ENCODE measurements at regions not wholly inside any gene's neighbourhood (a gene's known extent, or its start where the extent isn't known, plus 50 kb on each side); places are given as distances from the start of the nearest gene placed in this dataset.

- intact Hi-C loops (cut with micrococcal nuclease): no loop called here
- Mint-ChIP-seq H3K4me3 (no peak overlapping the region), H3K27me3 (no peaks in the 10 kb centered on the region), H3K4me1 (ENCODE audit: low read depth) (no peaks in the 10 kb centered on the region), H3K9me3 (no peaks in the 10 kb centered on the region), H3K36me3 (ENCODE audit: low read depth) (no peaks in the 10 kb centered on the region), H3K27ac (no peak overlapping the region)
These were observed 183.5 kb upstream of the C1QTNF7 start for GRCh38 chr4:15244354-15244753.

- H3K4me1 Mint-ChIP-seq (ENCODE audit: low read depth): no peaks in the 10 kb centered on the region
- intact Hi-C loops (cut with micrococcal nuclease): no loop called here
- no peak overlapping the region for H3K27ac Mint-ChIP-seq
- H3K36me3 Mint-ChIP-seq (ENCODE audit: low read depth): no peaks in the 10 kb centered on the region
- no peaks in the 10 kb centered on the region for H3K9me3 Mint-ChIP-seq
- no peaks in the 10 kb centered on the region for H3K27me3 Mint-ChIP-seq
- H3K4me3 Mint-ChIP-seq: no peak overlapping the region
These were observed 182.8 kb upstream of the C1QTNF7 start for GRCh38 chr4:15245006-15245530.

GRCh38 chr4:15250021-15250441, 177.8 kb upstream of the C1QTNF7 start:
- Mint-ChIP-seq H3K27ac (no peak overlapping the region), H3K4me3 (no peak overlapping the region), H3K27me3 (no peaks in the 10 kb centered on the region), H3K36me3 (ENCODE audit: low read depth) (no peaks in the 10 kb centered on the region), H3K9me3 (no peaks in the 10 kb centered on the region), H3K4me1 (ENCODE audit: low read depth) (peaks cover 10% of the 10 kb centered on the region)
- intact Hi-C loops (cut with micrococcal nuclease): no loop called here

GRCh38 chr4:15253349-15253748, 174.5 kb upstream of the C1QTNF7 start:
- intact Hi-C loops (cut with micrococcal nuclease): no loop called here
- Mint-ChIP-seq H3K36me3 (ENCODE audit: low read depth) (no peaks in the 10 kb centered on the region), H3K4me3 (no peak overlapping the region), H3K9me3 (no peaks in the 10 kb centered on the region), H3K27ac (no peak overlapping the region), H3K4me1 (ENCODE audit: low read depth) (peaks cover 19% of the 10 kb centered on the region), H3K27me3 (no peaks in the 10 kb centered on the region)

- H3K9me3 Mint-ChIP-seq: no peaks in the 10 kb centered on the region
- peak overlapping the region; percentile 47 for H3K27ac Mint-ChIP-seq
These were observed 173.5 kb upstream of the C1QTNF7 start for GRCh38 chr4:15254236-15254880.

GRCh38 chr4:15255537-15255936, 172.3 kb upstream of the C1QTNF7 start:
- H3K27ac Mint-ChIP-seq: no peak overlapping the region
- peaks cover 19% of the 10 kb centered on the region for H3K4me1 Mint-ChIP-seq (ENCODE audit: low read depth)
- no peaks in the 10 kb centered on the region for H3K27me3 Mint-ChIP-seq
- H3K4me3 Mint-ChIP-seq: no peak overlapping the region
- no peaks in the 10 kb centered on the region for H3K36me3 Mint-ChIP-seq (ENCODE audit: low read depth)
- intact Hi-C loops (cut with micrococcal nuclease): no loop called here
- H3K9me3 Mint-ChIP-seq: no peaks in the 10 kb centered on the region

More at GRCh38 chr4:15254236-15254880, 173.5 kb upstream of the C1QTNF7 start:
- peaks cover 19% of the 10 kb centered on the region for H3K4me1 Mint-ChIP-seq (ENCODE audit: low read depth)
- no peaks in the 10 kb centered on the region for H3K27me3 Mint-ChIP-seq
- H3K36me3 Mint-ChIP-seq (ENCODE audit: low read depth): no peaks in the 10 kb centered on the region
- H3K4me3 Mint-ChIP-seq: no peak overlapping the region
- intact Hi-C loops (cut with micrococcal nuclease): no loop called here

- no peaks in the 10 kb centered on the region for H3K27me3 Mint-ChIP-seq
- intact Hi-C loops (cut with micrococcal nuclease): no loop called here
- no peak overlapping the region for H3K27ac Mint-ChIP-seq
- H3K4me3 Mint-ChIP-seq: no peak overlapping the region
- peaks cover 7% of the 10 kb centered on the region for H3K4me1 Mint-ChIP-seq (ENCODE audit: low read depth)
- no peaks in the 10 kb centered on the region for H3K36me3 Mint-ChIP-seq (ENCODE audit: low read depth)
- H3K9me3 Mint-ChIP-seq: peaks cover 9% of the 10 kb centered on the region
These were observed 167.1 kb upstream of the C1QTNF7 start for GRCh38 chr4:15260758-15261157.

GRCh38 chr4:15262396-15262795, 165.4 kb upstream of the C1QTNF7 start:
- Mint-ChIP-seq H3K27ac (no peak overlapping the region), H3K4me3 (no peak overlapping the region), H3K9me3 (peaks cover 25% of the 10 kb centered on the region), H3K4me1 (ENCODE audit: low read depth) (no peaks in the 10 kb centered on the region), H3K36me3 (ENCODE audit: low read depth) (no peaks in the 10 kb centered on the region), H3K27me3 (no peaks in the 10 kb centered on the region)
- intact Hi-C loops (cut with micrococcal nuclease): no loop called here

- H3K27me3 Mint-ChIP-seq: no peaks in the 10 kb centered on the region
- intact Hi-C loops (cut with micrococcal nuclease): no loop called here
- H3K36me3 Mint-ChIP-seq (ENCODE audit: low read depth): no peaks in the 10 kb centered on the region
- no peak overlapping the region for H3K4me3 Mint-ChIP-seq
- peaks cover 69% of the 10 kb centered on the region for H3K9me3 Mint-ChIP-seq
- H3K27ac Mint-ChIP-seq: no peak overlapping the region
- peaks cover 7% of the 10 kb centered on the region for H3K4me1 Mint-ChIP-seq (ENCODE audit: low read depth)
These were observed 157.6 kb upstream of the C1QTNF7 start for GRCh38 chr4:15270201-15270600.

GRCh38 chr4:15286041-15286440, 141.8 kb upstream of the C1QTNF7 start:
- Mint-ChIP-seq H3K36me3 (ENCODE audit: low read depth) (no peaks in the 10 kb centered on the region), H3K27ac (no peak overlapping the region), H3K27me3 (no peaks in the 10 kb centered on the region), H3K4me3 (no peak overlapping the region), H3K9me3 (peaks cover 15% of the 10 kb centered on the region), H3K4me1 (ENCODE audit: low read depth) (no peaks in the 10 kb centered on the region)
- intact Hi-C loops (cut with micrococcal nuclease): no loop called here

GRCh38 chr4:15291122-15291521, 136.7 kb upstream of the C1QTNF7 start:
- Mint-ChIP-seq H3K4me1 (ENCODE audit: low read depth) (no peaks in the 10 kb centered on the region), H3K36me3 (ENCODE audit: low read depth) (no peaks in the 10 kb centered on the region)

GRCh38 chr4:15293711-15294110, 134.1 kb upstream of the C1QTNF7 start:
- no peak overlapping the region for H3K27ac Mint-ChIP-seq
- no peaks in the 10 kb centered on the region for H3K9me3 Mint-ChIP-seq
- H3K4me3 Mint-ChIP-seq: no peak overlapping the region
- no peaks in the 10 kb centered on the region for H3K4me1 Mint-ChIP-seq (ENCODE audit: low read depth)
- H3K27me3 Mint-ChIP-seq: no peaks in the 10 kb centered on the region
- no peaks in the 10 kb centered on the region for H3K36me3 Mint-ChIP-seq (ENCODE audit: low read depth)
- intact Hi-C loops (cut with micrococcal nuclease): no loop called here

More at GRCh38 chr4:15291122-15291521, 136.7 kb upstream of the C1QTNF7 start:
- no peaks in the 10 kb centered on the region for H3K27me3 Mint-ChIP-seq
- H3K9me3 Mint-ChIP-seq: peaks cover under 1% of the 10 kb centered on the region
- intact Hi-C loops (cut with micrococcal nuclease): no loop called here
- no peak overlapping the region for H3K4me3 Mint-ChIP-seq
- H3K27ac Mint-ChIP-seq: no peak overlapping the region

GRCh38 chr4:15294202-15294601, 133.6 kb upstream of the C1QTNF7 start:
- Mint-ChIP-seq H3K27me3 (no peaks in the 10 kb centered on the region), H3K4me1 (ENCODE audit: low read depth) (no peaks in the 10 kb centered on the region), H3K4me3 (no peak overlapping the region), H3K36me3 (ENCODE audit: low read depth) (no peaks in the 10 kb centered on the region), H3K27ac (no peak overlapping the region), H3K9me3 (no peaks in the 10 kb centered on the region)
- intact Hi-C loops (cut with micrococcal nuclease): no loop called here

- no peaks in the 10 kb centered on the region for H3K27me3 Mint-ChIP-seq
- H3K4me1 Mint-ChIP-seq (ENCODE audit: low read depth): no peaks in the 10 kb centered on the region
- no peaks in the 10 kb centered on the region for H3K9me3 Mint-ChIP-seq
- H3K27ac Mint-ChIP-seq: no peak overlapping the region
- no peaks in the 10 kb centered on the region for H3K36me3 Mint-ChIP-seq (ENCODE audit: low read depth)
- H3K4me3 Mint-ChIP-seq: no peak overlapping the region
- intact Hi-C loops (cut with micrococcal nuclease): no loop called here
These were observed 133.0 kb upstream of the C1QTNF7 start for GRCh38 chr4:15294832-15295231.
